SK-N-SH (cell line): ENCODE measurements at regions not wholly inside any gene's neighbourhood (a gene's known extent, or its start where the extent isn't known, plus 50 kb on each side); places are given as distances from the start of the nearest gene placed in this dataset.

Experiments
- CTCF ChIA-PET: fragments of 300-600, 350-600 bp; formaldehyde crosslinking; extraction: SDS; loops from one replicate; lab custom pipeline; 2021; lab: Yijun Ruan, JAX
- POLR2A ChIA-PET: fragments of 350-600 bp; sonication (Branson Sonifier 250); formaldehyde crosslinking; extraction: SDS; loops from one replicate; lab custom pipeline; 2020; ENCODE audit warnings: antibody characterized with exemption, inconsistent platforms; lab: Yijun Ruan, JAX
- DNase-seq: peaks from one replicate; pipeline ENCODE4 v3.0.0; 2012
- H2AFZ ChIP-seq: fragments of 200-600 bp; sonication (generic); 2 replicates; pipeline ENCODE4 v1.8.1; 2016; ENCODE audit warnings: antibody characterized with exemption, mild to moderate bottlenecking, low read depth
- H3F3A ChIP-seq: fragments of 200-600 bp; sonication (generic); replicated peaks from 2 replicates; pipeline ENCODE3; 2016; ENCODE audit warnings: antibody characterized with exemption, mild to moderate bottlenecking; ENCODE audit not compliant: insufficient read depth
- H3K27ac ChIP-seq, 2 experiments: fragments of 200-500 bp in 1 of 2; fragments of 200-600 bp in 1 of 2; sonication (Bioruptor generic) in 1 of 2; sonication (generic), shearing (Covaris generic) in 1 of 2; 2 replicates each; pipeline versions ENCODE4 v1.5.1 to v1.6.1; 2014 to 2016; ENCODE audit warnings: low read depth in 2 of 2, inconsistent platforms in 1 of 2, low read length in 1 of 2, mild to moderate bottlenecking in 1 of 2, mixed read lengths in 1 of 2
- H3K27me3 ChIP-seq: fragments of 200-600 bp; sonication (generic), shearing (Covaris generic); 2 replicates; pipeline ENCODE4 v1.6.1; 2016; ENCODE audit warnings: mixed run types; ENCODE audit not compliant: insufficient read depth
- H3K36me3 ChIP-seq, 2 experiments: fragments of 200-500 bp in 1 of 2; fragments of 200-600 bp in 1 of 2; sonication (Bioruptor generic) in 1 of 2; sonication (generic) in 1 of 2; replicated peaks in 1 of 2; 2 replicates each; pipeline versions ENCODE3 to v1.5.1; 2014 to 2016; ENCODE audit warnings: low read length in 1 of 2, mild to moderate bottlenecking in 1 of 2; ENCODE audit not compliant: insufficient read depth in 2 of 2, control insufficient read depth in 1 of 2
- H3K4me1 ChIP-seq, 2 experiments: fragments of 200-500 bp in 1 of 2; fragments of 200-600 bp in 1 of 2; sonication (Bioruptor generic) in 1 of 2; sonication (generic), shearing (Covaris generic) in 1 of 2; 2 replicates each; pipeline versions ENCODE4 v1.5.1 to v1.6.1; 2014 to 2016; ENCODE audit warnings: low read depth in 1 of 2, low read length in 1 of 2, mixed run types in 1 of 2; ENCODE audit not compliant: insufficient read depth in 2 of 2, control insufficient read depth in 1 of 2
- H3K4me2 ChIP-seq: fragments of 200-600 bp; sonication (generic), shearing (Covaris generic); 2 replicates; pipeline ENCODE4 v1.6.1; 2017; ENCODE audit warnings: mixed run types
- H3K4me3 ChIP-seq, 2 experiments: fragments of 200-500 bp in 1 of 2; fragments of 200-600 bp in 1 of 2; sonication (Bioruptor generic) in 1 of 2; sonication (generic), shearing (Covaris generic) in 1 of 2; 2 replicates each; pipeline versions ENCODE4 v1.5.1 to v1.8.1; 2014 to 2016; ENCODE audit warnings: low read depth in 2 of 2, inconsistent platforms in 1 of 2, low read length in 1 of 2, mild to moderate bottlenecking in 1 of 2, mixed read lengths in 1 of 2, moderate library complexity in 1 of 2
- H3K79me2 ChIP-seq: fragments of 200-600 bp; sonication (generic); 2 replicates; pipeline ENCODE4 v1.8.1; 2017; ENCODE audit warnings: mild to moderate bottlenecking; ENCODE audit not compliant: insufficient read depth
- H3K9ac ChIP-seq: fragments of 200-600 bp; sonication (generic); 2 replicates; pipeline ENCODE4 v1.6.1; 2017; ENCODE audit warnings: mixed run types
- H3K9me2 ChIP-seq: fragments of 200-600 bp; sonication (generic); 2 replicates; pipeline ENCODE4 v1.6.1; 2017; ENCODE audit warnings: mixed run types
- H3K9me3 ChIP-seq: fragments of 200-600 bp; sonication (generic); 2 replicates; pipeline ENCODE4 v1.6.1; 2017; ENCODE audit warnings: mixed run types, mild to moderate bottlenecking, moderate library complexity
- H4K20me1 ChIP-seq: fragments of 200-600 bp; sonication (generic); 2 replicates; pipeline ENCODE4 v1.6.1; 2017; ENCODE audit warnings: mild to moderate bottlenecking, mixed run types; ENCODE audit not compliant: insufficient read depth
- CHD2 ChIP-seq: fragments of 150-350 bp; IDR thresholded peaks from 2 replicates; pipeline ENCODE4 v1.6.1; 2018; ENCODE audit warnings: low read length; ENCODE audit not compliant: partially characterized antibody
- CTCF ChIP-seq: fragments of 200-600 bp; sonication (generic); IDR thresholded peaks from 2 replicates; pipeline ENCODE4 v1.6.1; 2017; ENCODE audit warnings: antibody characterized with exemption, mild to moderate bottlenecking, moderate library complexity
- EZH2phosphoT487 ChIP-seq: fragments of 200-600 bp; sonication (generic); IDR thresholded peaks from 2 replicates; pipeline ENCODE4 v1.6.1; 2017; ENCODE audit warnings: low read depth, mixed run types, mild to moderate bottlenecking, antibody characterized with exemption, moderate library complexity, borderline replicate concordance
- FOXJ3 ChIP-seq: sonication (generic); formaldehyde crosslinking; IDR thresholded peaks from 2 replicates; pipeline ENCODE4 v1.5.1; 2020; ENCODE audit warnings: mild to moderate bottlenecking, missing genetic modification reagents
- FOXM1 ChIP-seq: IDR thresholded peaks from 2 replicates; pipeline ENCODE4 v1.4.0; 2012; ENCODE audit warnings: low read depth, mild to moderate bottlenecking
- GABPA ChIP-seq: IDR thresholded peaks from 2 replicates; pipeline ENCODE4 v1.4.0; 2012; ENCODE audit warnings: low read depth, mild to moderate bottlenecking
- GATA2 ChIP-seq: sonication (generic); formaldehyde crosslinking; IDR thresholded peaks from 2 replicates; pipeline ENCODE4 v1.5.0; 2020; ENCODE audit warnings: mild to moderate bottlenecking, missing genetic modification reagents
- JUND ChIP-seq: IDR thresholded peaks from 2 replicates; pipeline ENCODE4 v1.4.0; 2012
- MAX ChIP-seq: IDR thresholded peaks from 2 replicates; pipeline ENCODE4 v1.4.0; 2012; ENCODE audit warnings: low read depth
- MXI1 ChIP-seq: IDR thresholded peaks from 2 replicates; pipeline ENCODE4 v1.6.1; 2012; ENCODE audit warnings: mild to moderate bottlenecking, low read depth, low read length, improper control_type of control experiment
- NFIC ChIP-seq: IDR thresholded peaks from 2 replicates; pipeline ENCODE4 v1.4.0; 2012; ENCODE audit warnings: borderline replicate concordance
- NRF1 ChIP-seq: IDR thresholded peaks from 2 replicates; pipeline ENCODE4 v1.6.1; 2012; ENCODE audit warnings: low read depth, mild to moderate bottlenecking, low read length
- PBX3 ChIP-seq: IDR thresholded peaks from 2 replicates; pipeline ENCODE4; 2012
- POLR2AphosphoS5 ChIP-seq: IDR thresholded peaks from 2 replicates; pipeline ENCODE4 v1.6.1; 2012; ENCODE audit warnings: low read depth, low read length
- RAD21 ChIP-seq: IDR thresholded peaks from 2 replicates; pipeline ENCODE4 v1.6.1; 2012; ENCODE audit warnings: mild to moderate bottlenecking, low read length
- RXRA ChIP-seq: IDR thresholded peaks from 2 replicates; pipeline ENCODE4 v1.4.0; 2012; ENCODE audit warnings: low read depth, mild to moderate bottlenecking, borderline replicate concordance
- TAF1 ChIP-seq: IDR thresholded peaks from 2 replicates; pipeline ENCODE4 v1.6.1; 2012; ENCODE audit warnings: low read depth, mild to moderate bottlenecking, low read length, moderate library complexity, borderline replicate concordance
- TEAD4 ChIP-seq: IDR thresholded peaks from 2 replicates; pipeline ENCODE4 v1.4.0; 2012; ENCODE audit warnings: mild to moderate bottlenecking, borderline replicate concordance; ENCODE audit not compliant: insufficient read depth
- USF2 ChIP-seq: fragments of 150-350 bp; IDR thresholded peaks from 2 replicates; pipeline ENCODE4 v1.6.1; 2017; ENCODE audit warnings: antibody characterized with exemption, low read length, low read depth, borderline replicate concordance
- YY1 ChIP-seq: IDR thresholded peaks from 2 replicates; pipeline ENCODE4 v1.4.0; 2012; ENCODE audit warnings: low read depth, mild to moderate bottlenecking
- ZBTB33 ChIP-seq: IDR thresholded peaks from 2 replicates; pipeline ENCODE4 v1.4.0; 2012; ENCODE audit warnings: low read depth, borderline replicate concordance
- WGBS: methylation state at CpG from one replicate; pipeline ENCODE4 v1.1.6; 2017; ENCODE audit warnings: low lambda C conversion rate; 5-methylcytosine and 5-hydroxymethylcytosine counted together

GRCh38 chr6:28748192-28748591, 175.6 kb downstream of the TRIM27 start:
- Histone ChIP-seq H3K9me3 (no peaks in the 10 kb centered on the region), H3K27ac (no peak overlapping the region), H3K4me2 (no peak overlapping the region), H3F3A (peaks cover 12% of the 10 kb centered on the region), H3K27me3 (peaks cover 23% of the 10 kb centered on the region; the same call in 1 of the 2 replicates), H3K36me3 (no peaks in the 10 kb centered on the region), H3K9ac (no peak overlapping the region), H3K4me1 (no peaks in the 10 kb centered on the region), H2AFZ (no peak overlapping the region), H4K20me1 (no peaks in the 10 kb centered on the region), H3K4me3 (no peak overlapping the region), H3K9me2 (no peaks in the 10 kb centered on the region), H3K79me2 (no peaks in the 10 kb centered on the region)
- ChIA-PET POLR2A (no interaction called here), CTCF (no interaction called here)
- 0% methylated on average over 2 of the region's 2 CpGs for WGBS
- DNase-seq: no peak
- TF ChIP-seq MAX (no peak), GATA2 (CRISPR knock-in tag) (no peak), TEAD4 (no peak), GABPA (no peak), FOXJ3 (CRISPR knock-in tag) (no peak), POLR2AphosphoS5 (no peak), ZBTB33 (no peak), NRF1 (no peak), RXRA (no peak), PBX3 (no peak)

- no peaks in the 10 kb centered on the region for H3K4me1 ChIP-seq
- no peak overlapping the region for H2AFZ ChIP-seq
- no peak overlapping the region for H3K9ac ChIP-seq
- peaks cover 11% of the 10 kb centered on the region for H3K27me3 ChIP-seq
- no peaks in the 10 kb centered on the region for H3K9me3 ChIP-seq
- H3K4me3 ChIP-seq: no peak overlapping the region
- H3F3A ChIP-seq: peaks cover 12% of the 10 kb centered on the region
- H3K9me2 ChIP-seq: no peaks in the 10 kb centered on the region
- CTCF ChIA-PET: no interaction called here
- no peak for DNase-seq
- no peak overlapping the region for H3K4me2 ChIP-seq
- POLR2A ChIA-PET: no interaction called here
- no peak overlapping the region for H3K27ac ChIP-seq
- no peaks in the 10 kb centered on the region for H3K79me2 ChIP-seq
- WGBS: 9% methylated on average over 1 of the region's 1 CpG
- no peaks in the 10 kb centered on the region for H4K20me1 ChIP-seq
- no peaks in the 10 kb centered on the region for H3K36me3 ChIP-seq
- TF ChIP-seq MAX (no peak), CHD2 (no peak), FOXM1 (no peak), PBX3 (no peak), RXRA (no peak), MXI1 (no peak), RAD21 (no peak), CTCF (no peak), NFIC (no peak), GABPA (no peak), JUND (no peak), YY1 (no peak), USF2 (no peak), EZH2phosphoT487 (no peak), FOXJ3 (CRISPR knock-in tag) (no peak), TAF1 (no peak)
Measured at GRCh38 chr6:28750926-28751458, 172.8 kb downstream of the TRIM27 start.
